Mesenchymal stem cell (in vitro differentiated cells and primary cell): ENCODE measurements at regions not wholly inside any gene's neighbourhood (a gene's known extent, or its start where the extent isn't known, plus 50 kb on each side); places are given as distances from the start of the nearest gene placed in this dataset.

Source experiments
- DNase-seq: peaks from one replicate; pipeline ENCODE4 v3.0.0-alpha.2; 2013
- H2AFZ ChIP-seq: one replicate; pipeline ENCODE4 v1.6.1; 2013; ENCODE audit warnings: low read depth, mild to moderate bottlenecking, control low read depth, inconsistent platforms, low read length, moderate library complexity
- H2AK5ac ChIP-seq: 2 replicates; pipeline ENCODE4 v1.6.1; 2013; ENCODE audit warnings: low read length, moderate library complexity, mild to moderate bottlenecking, inconsistent platforms; ENCODE audit not compliant: severe bottlenecking
- H2BK120ac ChIP-seq: one replicate; pipeline ENCODE4 v1.6.1; 2013; ENCODE audit warnings: low read depth, mild to moderate bottlenecking, inconsistent platforms, low read length, moderate library complexity
- H2BK12ac ChIP-seq, 2 experiments: one replicate each; pipeline ENCODE4 v1.6.1; 2013; ENCODE audit warnings: inconsistent platforms in 2 of 2, low read length in 2 of 2, mild to moderate bottlenecking in 2 of 2, moderate library complexity in 2 of 2, control low read depth in 1 of 2
- H2BK15ac ChIP-seq: one replicate; pipeline ENCODE4 v1.6.1; 2013; ENCODE audit warnings: mild to moderate bottlenecking, low read depth, inconsistent platforms; ENCODE audit not compliant: poor library complexity, severe bottlenecking
- H2BK5ac ChIP-seq: 2 replicates; pipeline ENCODE4 v1.6.1; 2013; ENCODE audit warnings: low read depth, mild to moderate bottlenecking, low read length, control low read depth, inconsistent platforms; ENCODE audit not compliant: poor library complexity, severe bottlenecking
- H3K14ac ChIP-seq, 2 experiments: one replicate each; pipeline ENCODE4 v1.6.1; 2013; ENCODE audit warnings: inconsistent platforms in 2 of 2, low read length in 2 of 2, control low read depth in 1 of 2, mild to moderate bottlenecking in 1 of 2, moderate library complexity in 1 of 2
- H3K18ac ChIP-seq, 2 experiments: one replicate each; pipeline ENCODE4 v1.6.1; 2013; ENCODE audit warnings: inconsistent platforms in 2 of 2, low read length in 2 of 2, control low read depth in 1 of 2, low read depth in 1 of 2, mild to moderate bottlenecking in 1 of 2
- H3K23ac ChIP-seq, 2 experiments: one replicate each; pipeline ENCODE4 v1.6.1; 2013; ENCODE audit warnings: inconsistent platforms in 2 of 2, low read length in 2 of 2, mild to moderate bottlenecking in 2 of 2, moderate library complexity in 2 of 2, control low read depth in 1 of 2
- H3K27ac ChIP-seq: 2 replicates; pipeline ENCODE4 v1.5.1; 2013; ENCODE audit warnings: mild to moderate bottlenecking, moderate library complexity, low read length, control low read depth, inconsistent platforms; ENCODE audit not compliant: poor library complexity, severe bottlenecking
- H3K27me3 ChIP-seq, 2 experiments: 2 replicates each; pipeline versions ENCODE4 v1.6.1 to v1.7.0; 2013; ENCODE audit warnings: low read length in 2 of 2, mild to moderate bottlenecking in 2 of 2, moderate library complexity in 2 of 2, control low read depth in 1 of 2, inconsistent platforms in 1 of 2; ENCODE audit not compliant: control insufficient read depth in 1 of 2, insufficient read depth in 1 of 2
- H3K36me3 ChIP-seq, 2 experiments: 2 replicates each; pipeline versions ENCODE4 v1.6.1 to v1.7.0; 2013; ENCODE audit warnings: low read length in 2 of 2, control low read depth in 1 of 2, inconsistent platforms in 1 of 2, low read depth in 1 of 2, mild to moderate bottlenecking in 1 of 2; ENCODE audit not compliant: insufficient read depth in 2 of 2, control insufficient read depth in 1 of 2
- H3K4ac ChIP-seq, 2 experiments: one replicate each; pipeline ENCODE4 v1.6.1; 2013; ENCODE audit warnings: inconsistent platforms in 2 of 2, low read length in 2 of 2, mild to moderate bottlenecking in 2 of 2, moderate library complexity in 2 of 2, control low read depth in 1 of 2, low read depth in 1 of 2
- H3K4me1 ChIP-seq: 2 replicates; pipeline ENCODE4 v1.6.1; 2013; ENCODE audit warnings: low read depth, low read length, control low read depth; ENCODE audit not compliant: control insufficient read depth, insufficient read depth
- H3K4me2 ChIP-seq: 2 replicates; pipeline ENCODE4 v1.6.1; 2013; ENCODE audit warnings: low read length, mild to moderate bottlenecking, inconsistent platforms; ENCODE audit not compliant: poor library complexity, severe bottlenecking
- H3K4me3 ChIP-seq, 2 experiments: 2 replicates each; pipeline versions ENCODE4 v1.5.1 to v1.7.0; 2013; ENCODE audit warnings: low read length in 2 of 2, mild to moderate bottlenecking in 2 of 2, control low read depth in 1 of 2, low read depth in 1 of 2; ENCODE audit not compliant: insufficient read depth in 1 of 2
- H3K79me1 ChIP-seq: replicated peaks from 2 replicates; pipeline ENCODE4 v1.6.1; 2013; ENCODE audit warnings: mild to moderate bottlenecking, control low read depth, low read length, inconsistent platforms; ENCODE audit not compliant: poor library complexity, severe bottlenecking
- H3K9ac ChIP-seq: 2 replicates; pipeline ENCODE4 v1.7.0; 2013; ENCODE audit warnings: mild to moderate bottlenecking, low read length, moderate library complexity
- H3K9me3 ChIP-seq: 2 replicates; pipeline ENCODE4 v1.7.0; 2013; ENCODE audit warnings: mild to moderate bottlenecking, low read length; ENCODE audit not compliant: control insufficient read depth
- H4K8ac ChIP-seq: one replicate; pipeline ENCODE4 v1.6.1; 2013; ENCODE audit warnings: inconsistent platforms, mild to moderate bottlenecking, low read length, moderate library complexity
- H4K91ac ChIP-seq: one replicate; pipeline ENCODE4 v1.6.1; 2013; ENCODE audit warnings: mild to moderate bottlenecking, low read length, inconsistent platforms
- WGBS: methylation state at CpG from one replicate; pipeline ENCODE4 v1.1.7; 2013; ENCODE audit warnings: mixed read lengths; 5-methylcytosine and 5-hydroxymethylcytosine counted together

DNA sequence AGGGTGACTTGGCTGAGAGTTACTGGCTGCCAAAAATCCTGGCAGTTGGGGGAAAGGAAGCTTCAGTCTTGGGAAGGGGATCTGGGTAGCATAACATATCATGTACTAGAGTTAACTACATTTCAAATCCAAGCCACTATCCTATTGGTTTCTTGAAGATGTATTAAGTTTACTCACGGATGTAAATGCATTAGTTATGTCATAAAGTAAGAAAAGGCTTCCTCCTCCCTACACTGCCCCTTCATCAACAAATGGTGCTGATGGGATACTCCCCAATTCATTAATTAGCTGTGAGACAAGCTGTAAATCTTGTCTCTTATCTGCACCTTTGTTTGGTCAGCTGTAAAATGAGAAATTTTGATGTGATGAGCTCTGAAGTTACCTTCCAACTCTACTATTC lies 150.1 kb upstream of the SOX5 start:
- no CpG with 5 or more reads among the region's 1 CpG for WGBS

DNA sequence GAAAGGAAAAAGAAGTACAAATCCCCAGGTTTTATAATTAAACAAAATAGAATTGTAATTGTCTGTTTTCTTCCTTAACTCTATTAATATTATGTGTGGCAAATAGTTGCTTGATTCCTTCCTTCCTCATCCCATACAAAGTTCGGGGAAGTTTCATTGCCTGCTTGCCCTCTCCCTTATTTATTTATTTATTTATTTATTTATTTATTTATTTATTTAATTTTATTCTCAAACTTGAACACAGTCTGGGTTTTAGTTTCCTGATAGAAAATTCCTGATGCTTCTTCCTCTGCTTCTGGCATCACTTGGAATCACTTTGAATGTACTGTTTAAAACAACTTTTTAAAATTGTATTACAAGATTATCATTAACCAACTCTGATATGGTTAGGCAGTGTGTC lies 145.8 kb upstream of the SOX5 start:
- Histone ChIP-seq H2AFZ (no peak overlapping the region), H2BK5ac (no peak overlapping the region), H2AK5ac (no peak overlapping the region), H3K4me1 (no peaks in the 10 kb centered on the region), H3K9me3 (peaks cover 4% of the 10 kb centered on the region), H3K4me2 (no peak overlapping the region), H3K4me3 (no peak overlapping the region), H2BK120ac (no peak overlapping the region), H3K4ac (no peak overlapping the region), H2BK15ac (no peak overlapping the region), H3K18ac (no peak overlapping the region), H3K79me1 (no peaks in the 10 kb centered on the region), H3K9ac (no peak overlapping the region), H3K23ac (no peak overlapping the region), H4K91ac (no peak overlapping the region), H4K8ac (no peak overlapping the region), H3K14ac (no peak overlapping the region), H2BK12ac (no peak overlapping the region), H3K36me3 (no peaks in the 10 kb centered on the region), H3K27ac (no peak overlapping the region), H3K27me3 (no peaks in the 10 kb centered on the region)
- no peak for DNase-seq
- WGBS, result no CpG with 5 or more reads among the region's 1 CpG

More for the DNA sequence above, 150.1 kb upstream of the SOX5 start:
- Histone ChIP-seq H3K27me3 (no peaks in the 10 kb centered on the region), H3K27ac (no peak overlapping the region), H3K4me2 (no peak overlapping the region), H2AFZ (no peak overlapping the region), H2BK12ac (no peak overlapping the region), H3K36me3 (no peaks in the 10 kb centered on the region), H3K14ac (no peak overlapping the region), H3K4me3 (no peak overlapping the region), H2BK120ac (no peak overlapping the region), H2AK5ac (no peak overlapping the region), H2BK15ac (no peak overlapping the region), H2BK5ac (no peak overlapping the region), H4K8ac (no peak overlapping the region), H3K23ac (no peak overlapping the region), H3K18ac (no peak overlapping the region), H3K79me1 (no peaks in the 10 kb centered on the region), H3K4ac (no peak overlapping the region), H3K9ac (no peak overlapping the region), H3K9me3 (peaks cover 4% of the 10 kb centered on the region), H4K91ac (no peak overlapping the region), H3K4me1 (no peaks in the 10 kb centered on the region)
- DNase-seq, result no peak

DNA sequence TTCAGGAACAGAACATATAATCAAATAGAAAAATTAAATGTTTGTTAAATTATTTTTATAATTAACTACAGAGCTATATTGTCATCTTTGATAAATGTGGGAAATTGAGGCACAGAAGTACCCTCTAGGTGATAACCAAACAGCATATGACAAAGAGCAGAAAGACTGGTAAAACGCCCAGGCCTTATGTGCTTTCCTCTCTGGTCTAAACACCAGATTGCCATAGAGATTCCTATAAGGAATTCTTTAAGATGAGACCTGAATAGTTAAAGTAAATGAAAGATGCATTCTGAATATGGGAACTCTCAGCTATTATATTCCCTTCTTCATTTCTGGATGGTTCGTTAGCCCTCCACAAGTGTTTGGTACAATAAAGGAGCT lies 140.0 kb upstream of the SOX5 start:
- Histone ChIP-seq H3K27ac (no peak overlapping the region), H2BK12ac (no peak overlapping the region), H3K4me3 (no peak overlapping the region), H4K91ac (no peak overlapping the region), H3K23ac (no peak overlapping the region), H3K27me3 (no peaks in the 10 kb centered on the region), H2BK5ac (no peak overlapping the region), H2BK120ac (no peak overlapping the region), H2BK15ac (no peak overlapping the region), H3K9me3 (no peaks in the 10 kb centered on the region), H3K4me1 (no peaks in the 10 kb centered on the region), H3K4me2 (no peak overlapping the region), H2AK5ac (no peak overlapping the region), H3K36me3 (no peaks in the 10 kb centered on the region), H3K18ac (no peak overlapping the region), H3K79me1 (no peaks in the 10 kb centered on the region), H3K9ac (no peak overlapping the region), H3K4ac (no peak overlapping the region), H3K14ac (no peak overlapping the region), H2AFZ (no peak overlapping the region), H4K8ac (no peak overlapping the region)
- no peak for DNase-seq
- WGBS, result 100% methylated on average over 1 of the region's 2 CpGs

DNA sequence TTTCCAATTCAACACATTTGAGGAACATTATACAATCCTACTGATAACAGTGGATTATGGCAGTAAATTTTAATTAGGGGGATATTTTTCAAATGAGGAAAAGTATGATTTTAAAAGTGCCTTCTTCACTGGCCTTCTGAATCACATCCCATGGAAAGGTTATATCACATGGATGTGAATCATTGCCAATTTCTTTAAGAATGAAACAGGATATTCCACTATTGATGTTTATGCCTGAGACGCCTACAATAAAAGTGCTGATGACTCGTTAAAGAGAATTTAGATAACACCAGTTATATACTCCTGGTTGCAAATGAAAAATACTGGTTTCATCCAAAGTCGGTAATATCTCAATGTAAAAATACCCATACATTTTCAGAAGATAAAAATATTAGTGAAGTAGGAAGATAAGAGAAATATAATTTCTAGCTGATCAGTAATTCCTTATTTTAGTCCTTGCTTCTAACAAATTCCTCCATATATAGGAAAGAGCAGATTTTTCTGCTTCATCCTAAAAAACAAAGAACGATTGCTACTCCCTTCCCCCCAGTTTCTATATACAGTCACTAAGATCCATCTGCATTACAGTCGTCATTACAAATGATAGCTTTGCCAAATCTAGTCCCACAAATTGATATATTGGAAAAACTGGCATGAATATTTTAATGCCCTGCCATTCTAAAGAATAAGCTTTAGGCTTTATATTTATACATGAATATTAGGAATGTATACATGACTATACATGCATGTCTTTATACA lies 139.5 kb upstream of the SOX5 start:
- Histone ChIP-seq H3K9ac (no peak overlapping the region), H2BK15ac (no peak overlapping the region), H3K18ac (no peak overlapping the region), H2BK120ac (no peak overlapping the region), H4K91ac (no peak overlapping the region), H2AK5ac (no peak overlapping the region), H3K4me1 (no peaks in the 10 kb centered on the region), H3K14ac (no peak overlapping the region), H3K36me3 (no peaks in the 10 kb centered on the region), H3K9me3 (no peaks in the 10 kb centered on the region), H4K8ac (no peak overlapping the region), H3K4ac (no peak overlapping the region), H3K27me3 (no peaks in the 10 kb centered on the region), H2AFZ (no peak overlapping the region), H3K4me3 (no peak overlapping the region), H3K23ac (no peak overlapping the region), H3K79me1 (no peaks in the 10 kb centered on the region), H2BK12ac (no peak overlapping the region), H3K4me2 (no peak overlapping the region), H2BK5ac (no peak overlapping the region), H3K27ac (no peak overlapping the region)
- 100% methylated on average over 1 of the region's 5 CpGs for WGBS
- DNase-seq, result peak; percentile 13
